ENCODE measurements at regions not wholly inside any gene's neighbourhood (a gene's known extent, or its start where the extent isn't known, plus 50 kb on each side); places are given as distances from the start of the nearest gene placed in this dataset.

- no peak for DNase-seq
Observed at GRCh38 chr2:14923820-14924580, 291.5 kb downstream of the LRATD1 start.

- no peak for DNase-seq
Observed at GRCh38 chr2:14925471-14925870, 293.0 kb downstream of the LRATD1 start.

GRCh38 chr2:14927021-14927564 lies 294.6 kb downstream of the LRATD1 start:
- DNase-seq, result no peak

- no peak for DNase-seq
Observed at GRCh38 chr2:14928056-14928455, 295.5 kb downstream of the LRATD1 start.

- DNase-seq, result no peak
Observed at GRCh38 chr2:14930441-14930840, 297.9 kb downstream of the LRATD1 start.

GRCh38 chr2:14932285-14932684 lies 299.8 kb downstream of the LRATD1 start:
- no peak for DNase-seq

- DNase-seq, result no peak
Observed at GRCh38 chr2:14933753-14934152, 301.2 kb downstream of the LRATD1 start.

- no peak for DNase-seq
Observed at GRCh38 chr2:14936426-14936825, 303.9 kb downstream of the LRATD1 start.

- DNase-seq, result no peak
Observed at GRCh38 chr2:14937336-14937735, 304.8 kb downstream of the LRATD1 start.

- DNase-seq, result no peak
Observed at GRCh38 chr2:14941151-14941631, 308.7 kb downstream of the LRATD1 start.

- DNase-seq, result no peak
Observed at GRCh38 chr2:14942987-14943386, 310.5 kb downstream of the LRATD1 start.

GRCh38 chr2:14944562-14945346 lies 312.2 kb downstream of the LRATD1 start:
- peak; percentile 78 for DNase-seq

GRCh38 chr2:14951569-14952285 lies 319.2 kb downstream of the LRATD1 start:
- no peak for DNase-seq

GRCh38 chr2:14952400-14952963 lies 320.0 kb downstream of the LRATD1 start:
- DNase-seq, result no peak

- no peak for DNase-seq
Observed at GRCh38 chr2:14960686-14961324, 328.3 kb downstream of the LRATD1 start.

- no peak for DNase-seq
Observed at GRCh38 chr2:14967729-14968128, 335.2 kb downstream of the LRATD1 start.

- no peak for DNase-seq
Observed at GRCh38 chr2:14975381-14975780, 342.9 kb downstream of the LRATD1 start.

- DNase-seq, result no peak
Observed at GRCh38 chr2:14977021-14977420, 344.5 kb downstream of the LRATD1 start.

- DNase-seq, result no peak
Observed at GRCh38 chr2:14978845-14979244, 346.3 kb downstream of the LRATD1 start.

- DNase-seq, result no peak
Observed at GRCh38 chr2:14982790-14983189, 350.3 kb downstream of the LRATD1 start.

GRCh38 chr2:14988600-14988999 lies 356.1 kb downstream of the LRATD1 start:
- no peak for DNase-seq

GRCh38 chr2:14991723-14992122 lies 359.2 kb downstream of the LRATD1 start:
- no peak for DNase-seq
